Gastroesophageal sphincter (tissue), 4 donors: ENCODE measurements at regions not wholly inside any gene's neighbourhood (a gene's known extent, or its start where the extent isn't known, plus 50 kb on each side); places are given as distances from the start of the nearest gene placed in this dataset.

Experiments used
- ATAC-seq: fragments of 150-250 bp; one replicate; pipeline ENCODE4 v1.9.1; 2016; ENCODE audit warnings: mild to moderate bottlenecking, moderate library complexity
- H3K27ac ChIP-seq, 4 donors: fragments of 200-600 bp; sonication (generic) in 3 of 4; 1 replicate in 3 of 4; 2 replicates in 1 of 4; pipeline ENCODE4 v1.5.1; 2016 to 2019
- H3K27me3 ChIP-seq: fragments of 200-600 bp; sonication (generic); one replicate; pipeline ENCODE4 v1.5.1; 2019
- H3K36me3 ChIP-seq, 2 donors: fragments of 200-600 bp; sonication (generic); one replicate each; pipeline ENCODE4 v1.5.1; 2019; ENCODE audit warnings: control low read depth in 1 of 2
- H3K4me1 ChIP-seq, 3 donors: fragments of 200-600 bp; sonication (generic); 1 replicate in 2 of 3; 2 replicates in 1 of 3; pipeline ENCODE4 v1.5.1; 2016 to 2019; ENCODE audit warnings: control low read depth in 2 of 3
- H3K4me3 ChIP-seq, 2 donors: fragments of 200-600 bp; sonication (generic); one replicate each; pipeline ENCODE4 v1.5.1; 2019; ENCODE audit warnings: mild to moderate bottlenecking in 1 of 2, moderate library complexity in 1 of 2
- H3K9me3 ChIP-seq, 3 donors: fragments of 200-600 bp; sonication (generic); one replicate each; pipeline ENCODE4 v1.5.1; 2017 to 2019; ENCODE audit warnings: control low read depth in 2 of 3
- CTCF ChIP-seq, 4 experiments: fragments of 200-600 bp in 2 of 4; fragments of 450-650 bp in 2 of 4; sonication (generic) in 1 of 4; IDR thresholded peaks; one replicate each; pipeline ENCODE4 v1.5.1; 2017 to 2019; ENCODE audit warnings: antibody characterized with exemption in 4 of 4, mild to moderate bottlenecking in 2 of 4, moderate library complexity in 2 of 4
- EP300 ChIP-seq: sonication (generic); formaldehyde crosslinking; IDR thresholded peaks from one replicate; pipeline ENCODE4 v1.6.1; 2017; ENCODE audit warnings: antibody characterized with exemption, mild to moderate bottlenecking
- POLR2A ChIP-seq, 2 donors: fragments of 450-650 bp; IDR thresholded peaks; one replicate each; pipeline ENCODE4 v1.6.1; 2017; ENCODE audit warnings: antibody characterized with exemption in 2 of 2, mild to moderate bottlenecking in 2 of 2, moderate library complexity in 1 of 2
- POLR2AphosphoS5 ChIP-seq: sonication (generic); formaldehyde crosslinking; IDR thresholded peaks from one replicate; pipeline ENCODE4 v1.6.1; 2017; ENCODE audit warnings: antibody characterized with exemption
- WGBS, 2 donors: methylation state at CpG; one replicate each; pipeline ENCODE4 v1.1.5; 2018; ENCODE audit warnings: low coverage in 1 of 2; 5-methylcytosine and 5-hydroxymethylcytosine counted together

GRCh38 chr2:76251342-76251741 lies 540.6 kb upstream of the GCFC2 start:
- H3K36me3 ChIP-seq = no peaks in the 10 kb centered on the region
- ATAC-seq = no peak
- TF ChIP-seq POLR2A (IDR thresholded peaks at IDR 0.05) = no peak
- no peak for TF ChIP-seq POLR2AphosphoS5
- TF ChIP-seq CTCF (IDR thresholded peaks at IDR 0.05) = no peak
- no peak for TF ChIP-seq EP300
- H3K27me3 ChIP-seq = no peaks in the 10 kb centered on the region
- no peak overlapping the region for H3K4me3 ChIP-seq
- peaks cover 0 to 9% (median 0%) of the 10 kb centered on the region in 3 donors for H3K9me3 ChIP-seq
- H3K27ac ChIP-seq = no peak overlapping the region
- H3K4me1 ChIP-seq = no peaks in the 10 kb centered on the region
- WGBS, 2 donors = 73 to 83% methylated on average over 2 of the region's 2 CpGs

GRCh38 chr2:76247006-76247405 lies 536.3 kb upstream of the GCFC2 start:
- TF ChIP-seq POLR2AphosphoS5 (no peak), CTCF (IDR thresholded peaks at IDR 0.05) (no peak), POLR2A (IDR thresholded peaks at IDR 0.05) (no peak), EP300 (no peak)
- no peak for ATAC-seq
- Histone ChIP-seq H3K27me3 (no peaks in the 10 kb centered on the region), H3K27ac (no peak overlapping the region), H3K9me3 (peaks cover 0 to 16% (median 0%) of the 10 kb centered on the region in 3 donors), H3K4me3 (no peak overlapping the region), H3K4me1 (no peaks in the 10 kb centered on the region), H3K36me3 (no peaks in the 10 kb centered on the region)
- no CpG with 5 or more reads among the region's 3 CpGs for WGBS, 2 donors

- no peaks in the 10 kb centered on the region for H3K4me1 ChIP-seq
- no peak overlapping the region for H3K4me3 ChIP-seq
- no peaks in the 10 kb centered on the region for H3K36me3 ChIP-seq
- ATAC-seq = no peak
- WGBS, 2 donors = 54 to 67% methylated on average over 3 to 5 of the region's 5 CpGs
- no peak overlapping the region for H3K27ac ChIP-seq
- H3K27me3 ChIP-seq = no peaks in the 10 kb centered on the region
- no peaks in the 10 kb centered on the region for H3K9me3 ChIP-seq
- TF ChIP-seq CTCF (IDR thresholded peaks at IDR 0.05) (no peak), POLR2A (IDR thresholded peaks at IDR 0.05) (no peak), EP300 (no peak), POLR2AphosphoS5 (no peak)
These were observed 501.6 kb upstream of the GCFC2 start for GRCh38 chr2:76211991-76212985.

GRCh38 chr2:76210551-76210950 lies 499.8 kb upstream of the GCFC2 start:
- H3K27ac ChIP-seq = no peak overlapping the region
- H3K27me3 ChIP-seq = no peaks in the 10 kb centered on the region

More at GRCh38 chr2:76210551-76210950, 499.8 kb upstream of the GCFC2 start:
- ATAC-seq = no peak
- Histone ChIP-seq H3K36me3 (no peaks in the 10 kb centered on the region), H3K9me3 (no peaks in the 10 kb centered on the region), H3K4me3 (no peak overlapping the region), H3K4me1 (no peaks in the 10 kb centered on the region)
- WGBS, 2 donors = 77 to 92% methylated on average over 2 to 3 of the region's 3 CpGs
- TF ChIP-seq CTCF (IDR thresholded peaks at IDR 0.05) (no peak), POLR2A (IDR thresholded peaks at IDR 0.05) (no peak), POLR2AphosphoS5 (no peak), EP300 (no peak)
